Caco-2 (cell line): ENCODE measurements at regions not wholly inside any gene's neighbourhood (a gene's known extent, or its start where the extent isn't known, plus 50 kb on each side); places are given as distances from the start of the nearest gene placed in this dataset.

Experiments
- BruUV-seq: library from RNA; stranded (reverse); fragments of 400-500 nt; replicated peaks from 2 replicates; lab custom pipeline; 2021; lab: Mats Ljungman, UMichigan
- CTCF ChIA-PET: fragments of 300-600 bp; sonication (Branson Sonifier 250); formaldehyde crosslinking; loops from one replicate; lab custom pipeline; 2022; ENCODE audit warnings: antibody characterized with exemption; lab: Charles Lee
- POLR2A ChIA-PET: fragments of 300-600 bp; sonication (Branson Sonifier 250); formaldehyde crosslinking; loops from one replicate; lab custom pipeline; 2022; ENCODE audit warnings: antibody characterized with exemption; lab: Charles Lee
- DNase-seq, 2 experiments: peaks; one replicate each; pipeline versions ENCODE4 v3.0.0 to v3.0.0-alpha.2; 2020 to 2022
- H3K27me3 ChIP-seq: replicated peaks from 2 replicates; pipeline ENCODE4 v1.6.0; 2011; ENCODE audit warnings: low read length; ENCODE audit not compliant: control insufficient read depth, insufficient read depth
- H3K36me3 ChIP-seq: 2 replicates; pipeline ENCODE4 v1.5.1; 2011; ENCODE audit warnings: low read length; ENCODE audit not compliant: control insufficient read depth, insufficient read depth
- H3K4me1 ChIP-seq: fragments of 250-450 bp; sonication (Bioruptor Pico); 2 replicates; pipeline ENCODE4 v1.5.1; 2020; ENCODE audit warnings: mild to moderate bottlenecking
- H3K4me3 ChIP-seq: 2 replicates; pipeline ENCODE4 v1.5.1; 2011; ENCODE audit warnings: low read depth, mild to moderate bottlenecking, control low read depth, low read length
- H3K9me3 ChIP-seq: fragments of 250-450 bp; sonication (Bioruptor Pico); 2 replicates; pipeline ENCODE4 v1.5.1; 2020; ENCODE audit warnings: mild to moderate bottlenecking, moderate library complexity
- H3K27ac Mint-ChIP-seq: one replicate; pipeline ENCODE4 v1.8.0; 2022; ENCODE audit warnings: mixed read lengths; ENCODE audit not compliant: unreplicated experiment
- H3K27me3 Mint-ChIP-seq: one replicate; pipeline ENCODE4 v1.8.0; 2022; ENCODE audit warnings: mixed read lengths; ENCODE audit not compliant: insufficient read depth, unreplicated experiment
- H3K36me3 Mint-ChIP-seq: one replicate; pipeline ENCODE4 v1.8.0; 2022; ENCODE audit warnings: mild to moderate bottlenecking, mixed read lengths; ENCODE audit not compliant: insufficient read depth, unreplicated experiment
- H3K4me1 Mint-ChIP-seq: one replicate; pipeline ENCODE4 v1.8.0; 2022; ENCODE audit warnings: low read depth, mixed read lengths; ENCODE audit not compliant: unreplicated experiment
- H3K4me3 Mint-ChIP-seq: one replicate; pipeline ENCODE4 v1.8.0; 2022; ENCODE audit warnings: mild to moderate bottlenecking, moderate library complexity, mixed read lengths; ENCODE audit not compliant: unreplicated experiment
- H3K9me3 Mint-ChIP-seq: one replicate; pipeline ENCODE4 v1.8.0; 2022; ENCODE audit warnings: mixed read lengths; ENCODE audit not compliant: unreplicated experiment
- intact Hi-C: fragments of 100-400 bp; cut with micrococcal nuclease; formaldehyde crosslinking; loops from one replicate; pipeline ENCODE4 v1.10.0; 2022; ENCODE audit not compliant: unreplicated experiment
- TF ChIP-seq, protein P1 (sequence below), 2 experiments: fragments of 200-600 bp in 1 of 2; IDR thresholded peaks; 1 replicate in 1 of 2; 2 replicates in 1 of 2; pipeline versions ENCODE4 v1.5.1 to v1.8.0; 2011 to 2022; ENCODE audit warnings: antibody characterized with exemption in 1 of 2, control low read depth in 1 of 2, inconsistent platforms in 1 of 2, low read depth in 1 of 2, low read length in 1 of 2, mild to moderate bottlenecking in 1 of 2, moderate library complexity in 1 of 2; ENCODE audit not compliant: insufficient read depth in 1 of 2, severe bottlenecking in 1 of 2, unreplicated experiment in 1 of 2

GRCh38 chr1:47590523-47591225 lies 152.8 kb downstream of the FOXD2 start:
- no TSS peak for BruUV-seq
- no peak overlapping the region for H3K4me3 Mint-ChIP-seq
- H3K27ac Mint-ChIP-seq: no peak overlapping the region
- CTCF ChIA-PET: no interaction called here
- H3K4me1 Mint-ChIP-seq: no peaks in the 10 kb centered on the region
- Histone ChIP-seq H3K4me1 (no peaks in the 10 kb centered on the region), H3K9me3 (no peaks in the 10 kb centered on the region), H3K4me3 (no peak overlapping the region), H3K36me3 (no peaks in the 10 kb centered on the region), H3K27me3 (no peaks in the 10 kb centered on the region)
- no peaks in the 10 kb centered on the region for H3K36me3 Mint-ChIP-seq
- H3K27me3 Mint-ChIP-seq: no peaks in the 10 kb centered on the region
- intact Hi-C loops: no loop called here
- TF ChIP-seq, protein P1, sequence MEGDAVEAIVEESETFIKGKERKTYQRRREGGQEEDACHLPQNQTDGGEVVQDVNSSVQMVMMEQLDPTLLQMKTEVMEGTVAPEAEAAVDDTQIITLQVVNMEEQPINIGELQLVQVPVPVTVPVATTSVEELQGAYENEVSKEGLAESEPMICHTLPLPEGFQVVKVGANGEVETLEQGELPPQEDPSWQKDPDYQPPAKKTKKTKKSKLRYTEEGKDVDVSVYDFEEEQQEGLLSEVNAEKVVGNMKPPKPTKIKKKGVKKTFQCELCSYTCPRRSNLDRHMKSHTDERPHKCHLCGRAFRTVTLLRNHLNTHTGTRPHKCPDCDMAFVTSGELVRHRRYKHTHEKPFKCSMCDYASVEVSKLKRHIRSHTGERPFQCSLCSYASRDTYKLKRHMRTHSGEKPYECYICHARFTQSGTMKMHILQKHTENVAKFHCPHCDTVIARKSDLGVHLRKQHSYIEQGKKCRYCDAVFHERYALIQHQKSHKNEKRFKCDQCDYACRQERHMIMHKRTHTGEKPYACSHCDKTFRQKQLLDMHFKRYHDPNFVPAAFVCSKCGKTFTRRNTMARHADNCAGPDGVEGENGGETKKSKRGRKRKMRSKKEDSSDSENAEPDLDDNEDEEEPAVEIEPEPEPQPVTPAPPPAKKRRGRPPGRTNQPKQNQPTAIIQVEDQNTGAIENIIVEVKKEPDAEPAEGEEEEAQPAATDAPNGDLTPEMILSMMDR (IDR thresholded peaks at IDR 0.05; ENCODE audit: insufficient read depth in 1 of 2, low read depth in 1 of 2, low read length in 1 of 2, severe bottlenecking in 1 of 2, unreplicated experiment in 1 of 2): no peak
- no peaks in the 10 kb centered on the region for H3K9me3 Mint-ChIP-seq
- POLR2A ChIA-PET: interaction anchor here (0.6 kb wide), 1 partner anchor 95 kb away, joined by 4 read pairs; no protein-coding TSS in a partner anchor
- no peak for DNase-seq

DNA sequence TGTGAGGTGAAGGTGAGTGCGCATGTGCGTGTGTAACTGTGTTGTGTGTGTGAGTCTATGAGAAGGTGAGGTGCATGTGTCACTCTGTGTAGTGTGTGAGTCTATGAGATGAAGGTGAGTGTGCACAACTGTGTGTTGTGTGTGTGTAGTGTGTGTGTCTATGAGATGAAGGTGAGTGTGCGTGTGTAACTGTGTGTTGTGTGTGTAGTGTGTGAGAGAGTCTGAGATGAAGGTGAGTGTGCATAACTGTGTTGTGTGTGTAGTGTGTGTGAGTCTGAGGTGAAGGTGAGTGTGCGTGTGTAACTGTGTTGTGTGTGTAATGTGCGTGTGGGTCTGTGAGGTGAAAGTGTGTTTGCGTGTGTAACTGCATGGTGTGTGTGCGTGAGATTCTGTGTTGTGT lies 154.0 kb downstream of the FOXD2 start:
- H3K4me3 Mint-ChIP-seq: no peak overlapping the region
- ChIA-PET POLR2A (no interaction called here), CTCF (no interaction called here)
- no peaks in the 10 kb centered on the region for H3K36me3 Mint-ChIP-seq
- H3K9me3 Mint-ChIP-seq: no peaks in the 10 kb centered on the region
- TF ChIP-seq, protein P1 (IDR thresholded peaks at IDR 0.05; ENCODE audit: insufficient read depth in 1 of 2, low read depth in 1 of 2, low read length in 1 of 2, severe bottlenecking in 1 of 2, unreplicated experiment in 1 of 2): no peak
- H3K27ac Mint-ChIP-seq: no peak overlapping the region
- no peaks in the 10 kb centered on the region for H3K36me3 ChIP-seq
- no peaks in the 10 kb centered on the region for H3K27me3 Mint-ChIP-seq
- no peaks in the 10 kb centered on the region for H3K4me1 Mint-ChIP-seq
- no peak for DNase-seq
- no TSS peak for BruUV-seq
- no peak overlapping the region for H3K4me3 ChIP-seq
- intact Hi-C loops: no loop called here
- no peaks in the 10 kb centered on the region for H3K9me3 ChIP-seq
- no peaks in the 10 kb centered on the region for H3K27me3 ChIP-seq
- H3K4me1 ChIP-seq: no peaks in the 10 kb centered on the region

GRCh38 chr1:47592296-47593012 lies 154.6 kb downstream of the FOXD2 start:
- H3K27me3 Mint-ChIP-seq: no peaks in the 10 kb centered on the region
- TF ChIP-seq, protein P1 (IDR thresholded peaks at IDR 0.05; ENCODE audit: insufficient read depth in 1 of 2, low read depth in 1 of 2, low read length in 1 of 2, severe bottlenecking in 1 of 2, unreplicated experiment in 1 of 2): no peak
- H3K36me3 ChIP-seq: no peaks in the 10 kb centered on the region
- no peaks in the 10 kb centered on the region for H3K27me3 ChIP-seq
- no peak overlapping the region for H3K27ac Mint-ChIP-seq
- no peaks in the 10 kb centered on the region for H3K9me3 Mint-ChIP-seq
- H3K4me3 Mint-ChIP-seq: no peak overlapping the region
- POLR2A ChIA-PET: no interaction called here
- H3K36me3 Mint-ChIP-seq: no peaks in the 10 kb centered on the region
- intact Hi-C loops: no loop called here
- H3K4me1 Mint-ChIP-seq: no peaks in the 10 kb centered on the region
- no peaks in the 10 kb centered on the region for H3K9me3 ChIP-seq
- H3K4me1 ChIP-seq: no peaks in the 10 kb centered on the region
- DNase-seq: no peak
- CTCF ChIA-PET: no interaction called here
- no TSS peak for BruUV-seq
- no peak overlapping the region for H3K4me3 ChIP-seq
